IPS-18a (cell line): ENCODE measurements at regions not wholly inside any gene's neighbourhood (a gene's known extent, or its start where the extent isn't known, plus 50 kb on each side); places are given as distances from the start of the nearest gene placed in this dataset.

Source experiments
- H3K27ac ChIP-seq: one replicate; pipeline ENCODE4 v1.5.1; 2013; ENCODE audit warnings: low read length
- H3K27me3 ChIP-seq: one replicate; pipeline ENCODE4 v1.6.1; 2013; ENCODE audit warnings: mild to moderate bottlenecking, low read length; ENCODE audit not compliant: control insufficient read depth, insufficient read depth
- H3K36me3 ChIP-seq: one replicate; pipeline ENCODE4 v1.6.1; 2013; ENCODE audit warnings: low read depth, low read length; ENCODE audit not compliant: control insufficient read depth
- H3K4me1 ChIP-seq: one replicate; pipeline ENCODE4 v1.6.1; 2013; ENCODE audit warnings: low read depth, low read length; ENCODE audit not compliant: control insufficient read depth
- H3K4me3 ChIP-seq: one replicate; pipeline ENCODE4 v1.5.1; 2013; ENCODE audit warnings: low read length
- H3K9ac ChIP-seq: one replicate; pipeline ENCODE4 v1.6.1; 2013; ENCODE audit warnings: mild to moderate bottlenecking, low read length, moderate library complexity
- H3K9me3 ChIP-seq: one replicate; pipeline ENCODE4 v1.6.1; 2013; ENCODE audit warnings: low read depth, low read length; ENCODE audit not compliant: control insufficient read depth

DNA sequence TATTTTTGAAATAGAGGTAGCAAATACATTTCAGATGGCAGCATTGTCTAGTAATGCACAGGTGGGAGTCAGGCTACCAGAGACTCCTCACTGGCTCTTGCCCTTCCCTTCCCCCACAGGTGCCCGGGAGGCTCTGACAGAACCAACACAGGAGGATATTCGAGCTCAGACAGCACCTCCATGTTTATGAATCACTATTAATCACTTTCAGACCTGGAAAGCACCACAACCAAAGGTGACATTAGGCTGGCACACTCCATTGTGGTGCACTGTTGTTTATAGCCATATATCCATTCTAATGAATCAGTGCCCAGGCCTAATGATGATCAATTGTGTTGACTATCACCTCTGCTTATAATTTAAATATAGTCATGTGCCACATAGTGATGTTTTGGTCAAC is 107.8 kb upstream of the NAMPT start:
- H3K4me3 ChIP-seq: no peak overlapping the region
- no peak overlapping the region for H3K9ac ChIP-seq
- no peaks in the 10 kb centered on the region for H3K9me3 ChIP-seq
- no peaks in the 10 kb centered on the region for H3K27me3 ChIP-seq
- H3K36me3 ChIP-seq: no peaks in the 10 kb centered on the region
- no peak overlapping the region for H3K27ac ChIP-seq
- no peaks in the 10 kb centered on the region for H3K4me1 ChIP-seq

DNA sequence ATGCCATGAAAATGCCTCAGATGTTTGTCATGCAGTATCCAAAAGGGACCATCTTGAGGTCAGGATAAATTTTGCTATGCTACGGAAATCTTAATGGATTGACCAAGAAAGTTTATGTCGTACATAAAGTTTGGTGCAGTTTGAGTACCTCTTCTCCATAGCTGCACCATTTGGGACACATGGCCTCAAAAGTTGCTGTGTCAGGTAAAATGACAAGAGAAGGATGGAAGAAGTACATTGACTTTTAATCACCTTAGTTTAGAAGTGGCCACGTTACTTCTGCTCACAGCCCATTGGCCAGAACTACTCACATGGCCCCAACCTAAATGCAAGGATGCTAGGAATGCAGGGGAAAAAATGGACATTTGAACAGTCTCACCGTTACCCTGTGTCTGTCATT is 107.4 kb upstream of the NAMPT start:
- no peaks in the 10 kb centered on the region for H3K36me3 ChIP-seq
- H3K4me1 ChIP-seq: no peaks in the 10 kb centered on the region
- H3K27ac ChIP-seq: no peak overlapping the region
- H3K9me3 ChIP-seq: no peaks in the 10 kb centered on the region
- H3K27me3 ChIP-seq: no peaks in the 10 kb centered on the region
- H3K9ac ChIP-seq: no peak overlapping the region
- no peak overlapping the region for H3K4me3 ChIP-seq

GRCh38 chr7:106386958-106387357 is 102.2 kb upstream of the NAMPT start:
- H3K27ac ChIP-seq: no peak overlapping the region
- H3K36me3 ChIP-seq: no peaks in the 10 kb centered on the region
- no peaks in the 10 kb centered on the region for H3K27me3 ChIP-seq
- H3K9me3 ChIP-seq: no peaks in the 10 kb centered on the region
- no peak overlapping the region for H3K9ac ChIP-seq
- H3K4me1 ChIP-seq: no peaks in the 10 kb centered on the region
- no peak overlapping the region for H3K4me3 ChIP-seq

DNA sequence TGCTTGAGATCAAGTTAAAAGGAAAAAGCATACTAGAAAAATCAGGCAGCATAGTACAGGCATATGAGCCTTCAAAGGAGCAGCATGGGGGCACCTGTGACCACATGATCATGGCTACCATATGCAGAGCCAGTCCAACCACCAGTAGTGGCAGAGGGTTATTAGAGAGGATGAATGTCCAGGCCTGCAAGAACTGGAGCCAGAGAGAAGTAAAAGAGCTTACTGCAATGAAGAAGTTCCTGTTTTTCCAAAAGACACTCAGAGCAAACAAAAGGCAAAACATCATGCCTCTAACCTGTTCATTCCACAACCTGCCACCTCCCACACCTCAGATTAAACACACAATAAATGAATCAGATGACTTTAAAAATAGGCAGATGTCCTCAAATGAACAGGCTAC is 99.6 kb upstream of the NAMPT start:
- H3K27ac ChIP-seq: no peak overlapping the region
- no peak overlapping the region for H3K9ac ChIP-seq
- H3K4me1 ChIP-seq: no peaks in the 10 kb centered on the region
- no peaks in the 10 kb centered on the region for H3K27me3 ChIP-seq
- H3K9me3 ChIP-seq: no peaks in the 10 kb centered on the region
- H3K4me3 ChIP-seq: no peak overlapping the region
- H3K36me3 ChIP-seq: no peaks in the 10 kb centered on the region

DNA sequence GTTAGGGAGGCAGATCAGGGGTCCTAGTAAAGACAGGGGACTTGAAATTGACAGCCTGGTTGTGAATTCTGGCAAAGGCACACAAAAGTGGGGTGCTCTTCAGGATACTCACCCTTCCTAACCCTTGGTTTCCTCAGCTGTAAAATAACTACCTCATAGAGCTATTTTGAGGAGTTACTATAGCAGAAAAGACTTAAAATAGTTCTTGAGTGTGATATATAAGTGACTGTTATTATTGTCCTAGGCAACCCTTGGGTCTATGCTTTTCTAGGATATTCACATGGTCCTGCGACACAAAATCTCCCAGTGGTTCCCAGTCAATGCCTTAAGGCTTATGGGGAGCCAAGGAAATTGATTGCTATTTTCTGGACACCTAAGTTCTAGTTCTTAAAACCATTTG is 98.1 kb upstream of the NAMPT start:
- Histone ChIP-seq H3K27ac (no peak overlapping the region), H3K4me3 (no peak overlapping the region), H3K9ac (no peak overlapping the region), H3K27me3 (no peaks in the 10 kb centered on the region), H3K36me3 (no peaks in the 10 kb centered on the region), H3K9me3 (no peaks in the 10 kb centered on the region), H3K4me1 (no peaks in the 10 kb centered on the region)

GRCh38 chr7:106382129-106382528 is 97.3 kb upstream of the NAMPT start:
- H3K4me1 ChIP-seq: no peaks in the 10 kb centered on the region
- no peak overlapping the region for H3K4me3 ChIP-seq
- no peaks in the 10 kb centered on the region for H3K36me3 ChIP-seq
- no peaks in the 10 kb centered on the region for H3K27me3 ChIP-seq
- no peak overlapping the region for H3K27ac ChIP-seq
- no peaks in the 10 kb centered on the region for H3K9me3 ChIP-seq
- no peak overlapping the region for H3K9ac ChIP-seq

- Histone ChIP-seq H3K27ac (no peak overlapping the region), H3K9me3 (no peaks in the 10 kb centered on the region), H3K27me3 (no peaks in the 10 kb centered on the region), H3K36me3 (no peaks in the 10 kb centered on the region), H3K4me3 (no peak overlapping the region), H3K4me1 (no peaks in the 10 kb centered on the region), H3K9ac (no peak overlapping the region)
Observed at GRCh38 chr7:106381252-106381651, 96.5 kb upstream of the NAMPT start.

GRCh38 chr7:106377847-106378361 is 93.1 kb upstream of the NAMPT start:
- H3K9ac ChIP-seq: no peak overlapping the region
- no peaks in the 10 kb centered on the region for H3K27me3 ChIP-seq
- H3K36me3 ChIP-seq: no peaks in the 10 kb centered on the region
- no peak overlapping the region for H3K27ac ChIP-seq
- H3K9me3 ChIP-seq: no peaks in the 10 kb centered on the region
- H3K4me3 ChIP-seq: no peak overlapping the region
- H3K4me1 ChIP-seq: peaks cover 3% of the 10 kb centered on the region

- Histone ChIP-seq H3K4me3 (no peak overlapping the region), H3K27ac (no peak overlapping the region), H3K36me3 (no peaks in the 10 kb centered on the region), H3K9ac (no peak overlapping the region), H3K4me1 (peaks cover 3% of the 10 kb centered on the region), H3K9me3 (no peaks in the 10 kb centered on the region), H3K27me3 (no peaks in the 10 kb centered on the region)
Observed at GRCh38 chr7:106376026-106376799, 91.4 kb upstream of the NAMPT start.

GRCh38 chr7:106375499-106375898 is 90.7 kb upstream of the NAMPT start:
- H3K9me3 ChIP-seq: no peaks in the 10 kb centered on the region

GRCh38 chr7:106374437-106374836 is 89.7 kb upstream of the NAMPT start:
- Histone ChIP-seq H3K27ac (no peak overlapping the region), H3K36me3 (no peaks in the 10 kb centered on the region), H3K27me3 (no peaks in the 10 kb centered on the region), H3K9me3 (no peaks in the 10 kb centered on the region), H3K4me1 (peaks cover 3% of the 10 kb centered on the region), H3K4me3 (no peak overlapping the region), H3K9ac (no peak overlapping the region)

More at GRCh38 chr7:106375499-106375898, 90.7 kb upstream of the NAMPT start:
- no peak overlapping the region for H3K4me3 ChIP-seq
- no peaks in the 10 kb centered on the region for H3K36me3 ChIP-seq
- H3K4me1 ChIP-seq: peaks cover 3% of the 10 kb centered on the region
- no peak overlapping the region for H3K27ac ChIP-seq
- H3K9ac ChIP-seq: no peak overlapping the region
- H3K27me3 ChIP-seq: no peaks in the 10 kb centered on the region
